ENCODE measurements at regions not wholly inside any gene's neighbourhood (a gene's known extent, or its start where the extent isn't known, plus 50 kb on each side); places are given as distances from the start of the nearest gene placed in this dataset.

GRCh38 chrX:39302838-39303237 lies 501.6 kb downstream of the MID1IP1 start:
- no peaks in the 10 kb centered on the region for H3K4me1 ChIP-seq (ENCODE audit: control insufficient read depth, insufficient read depth, low read length)
- no peaks in the 10 kb centered on the region for H3K36me3 ChIP-seq (ENCODE audit: control insufficient read depth in 2 of 2, insufficient read depth in 2 of 2, low read length in 2 of 2)
- no peak overlapping the region for H3K27ac ChIP-seq (ENCODE audit: low read length)
- H3K9me3 ChIP-seq (ENCODE audit: control insufficient read depth in 2 of 2, low read length in 2 of 2) = no peaks in the 10 kb centered on the region
- peaks cover 0 to 9% of the 10 kb centered on the region in 2 donors for H3K27me3 ChIP-seq (ENCODE audit: control insufficient read depth in 1 of 2, insufficient read depth in 2 of 2, low read length in 2 of 2)
- no peak overlapping the region for H3K4me3 ChIP-seq (ENCODE audit: low read length in 2 of 2)
- no peak overlapping the region for H3K9ac ChIP-seq (ENCODE audit: low read length in 2 of 2)

DNA sequence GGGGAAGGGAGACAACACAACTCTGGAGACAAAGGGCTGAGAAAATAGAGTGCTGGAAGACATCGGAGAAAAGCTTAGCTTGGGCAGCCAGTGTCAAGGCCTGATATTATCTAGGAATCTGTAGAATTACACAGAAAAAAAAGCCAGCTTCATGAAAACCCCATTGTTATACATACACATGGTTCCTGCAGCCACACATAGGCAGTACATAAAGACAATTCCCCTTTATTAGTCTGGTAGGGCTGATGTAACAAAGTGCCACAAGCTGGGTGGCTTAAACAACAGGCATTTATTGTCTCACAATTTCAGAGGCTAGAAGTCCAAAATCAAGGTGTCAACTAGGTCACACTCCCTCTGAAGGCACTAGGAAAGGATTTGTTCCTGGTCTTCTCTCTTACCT lies 503.5 kb downstream of the MID1IP1 start:
- Histone ChIP-seq H3K36me3 (ENCODE audit: control insufficient read depth in 2 of 2, insufficient read depth in 2 of 2, low read length in 2 of 2) (no peaks in the 10 kb centered on the region), H3K9ac (ENCODE audit: low read length in 2 of 2) (no peak overlapping the region), H3K4me3 (ENCODE audit: low read length in 2 of 2) (no peak overlapping the region), H3K27ac (ENCODE audit: low read length) (no peak overlapping the region), H3K9me3 (ENCODE audit: control insufficient read depth in 2 of 2, low read length in 2 of 2) (no peaks in the 10 kb centered on the region), H3K27me3 (ENCODE audit: control insufficient read depth in 1 of 2, insufficient read depth in 2 of 2, low read length in 2 of 2) (peaks cover 0 to 10% of the 10 kb centered on the region in 2 donors), H3K4me1 (ENCODE audit: control insufficient read depth, insufficient read depth, low read length) (no peaks in the 10 kb centered on the region)

GRCh38 chrX:39307488-39307887 lies 506.2 kb downstream of the MID1IP1 start:
- Histone ChIP-seq H3K27ac (ENCODE audit: low read length) (no peak overlapping the region), H3K9me3 (ENCODE audit: control insufficient read depth in 2 of 2, low read length in 2 of 2) (no peaks in the 10 kb centered on the region), H3K9ac (ENCODE audit: low read length in 2 of 2) (no peak overlapping the region), H3K4me1 (ENCODE audit: control insufficient read depth, insufficient read depth, low read length) (peaks cover 3% of the 10 kb centered on the region), H3K36me3 (ENCODE audit: control insufficient read depth in 2 of 2, insufficient read depth in 2 of 2, low read length in 2 of 2) (no peaks in the 10 kb centered on the region), H3K4me3 (ENCODE audit: low read length in 2 of 2) (no peak overlapping the region), H3K27me3 (ENCODE audit: control insufficient read depth in 1 of 2, insufficient read depth in 2 of 2, low read length in 2 of 2) (peaks cover 0 to 14% of the 10 kb centered on the region in 2 donors)

DNA sequence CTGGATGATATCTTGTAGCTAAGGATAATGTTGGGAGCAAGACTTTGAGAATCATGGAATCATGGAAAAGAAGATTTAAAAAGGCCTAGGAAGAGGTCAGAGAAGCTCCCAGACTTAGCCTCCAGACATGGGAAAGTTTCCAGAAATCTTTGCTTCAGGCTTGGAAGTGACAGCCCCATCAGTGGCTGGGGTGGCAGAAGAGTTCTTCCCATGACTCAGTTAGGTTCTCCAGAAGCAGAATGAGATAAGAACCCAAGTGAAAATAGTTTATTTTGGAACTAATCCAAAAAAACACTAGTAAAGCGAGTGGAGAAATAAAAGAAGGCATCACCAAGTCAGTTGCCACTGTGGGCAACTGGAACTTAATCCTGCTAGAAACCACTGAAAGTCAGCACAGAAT lies 506.9 kb downstream of the MID1IP1 start:
- Histone ChIP-seq H3K27ac (ENCODE audit: low read length) (no peak overlapping the region), H3K4me1 (ENCODE audit: control insufficient read depth, insufficient read depth, low read length) (peaks cover 3% of the 10 kb centered on the region), H3K4me3 (ENCODE audit: low read length in 2 of 2) (no peak overlapping the region), H3K27me3 (ENCODE audit: control insufficient read depth in 1 of 2, insufficient read depth in 2 of 2, low read length in 2 of 2) (peaks cover 0 to 16% of the 10 kb centered on the region in 2 donors), H3K9ac (ENCODE audit: low read length in 2 of 2) (no peak overlapping the region), H3K9me3 (ENCODE audit: control insufficient read depth in 2 of 2, low read length in 2 of 2) (no peaks in the 10 kb centered on the region), H3K36me3 (ENCODE audit: control insufficient read depth in 2 of 2, insufficient read depth in 2 of 2, low read length in 2 of 2) (no peaks in the 10 kb centered on the region)

DNA sequence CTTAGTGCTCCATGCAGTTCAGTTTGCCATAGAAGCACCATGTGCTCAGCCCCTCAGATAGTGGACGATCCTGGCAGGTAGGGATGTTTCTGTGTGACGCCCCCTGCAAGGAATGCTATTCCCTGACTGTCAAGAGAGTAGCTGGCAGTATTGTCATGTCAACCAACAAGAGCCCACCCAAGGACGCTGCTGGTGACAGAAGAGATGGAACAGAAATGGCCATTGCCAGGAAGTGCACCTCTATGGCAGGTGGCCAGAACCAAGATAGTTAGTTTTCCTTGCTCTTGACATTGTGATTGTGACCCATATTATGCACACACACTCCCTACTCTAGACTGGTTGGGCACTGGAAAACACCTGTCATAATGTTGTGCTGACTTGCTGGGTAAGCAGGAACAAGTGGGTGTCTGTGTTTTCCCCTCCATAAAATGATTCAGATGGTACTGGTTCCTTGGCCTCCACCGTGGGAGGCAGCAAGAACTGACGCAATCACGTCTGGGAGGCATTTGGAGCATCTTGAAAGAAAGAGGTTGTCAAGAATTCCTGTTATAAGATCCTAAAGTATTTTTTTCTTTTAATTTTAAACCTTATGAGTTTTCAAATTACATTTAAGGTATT lies 507.9 kb downstream of the MID1IP1 start:
- Histone ChIP-seq H3K4me1 (ENCODE audit: control insufficient read depth, insufficient read depth, low read length) (peaks cover 3% of the 10 kb centered on the region), H3K36me3 (ENCODE audit: control insufficient read depth in 2 of 2, insufficient read depth in 2 of 2, low read length in 2 of 2) (no peaks in the 10 kb centered on the region), H3K9me3 (ENCODE audit: control insufficient read depth in 2 of 2, low read length in 2 of 2) (no peaks in the 10 kb centered on the region), H3K27me3 (ENCODE audit: control insufficient read depth in 1 of 2, insufficient read depth in 2 of 2, low read length in 2 of 2) (peaks cover 0 to 17% of the 10 kb centered on the region in 2 donors), H3K27ac (ENCODE audit: low read length) (no peak overlapping the region), H3K4me3 (ENCODE audit: low read length in 2 of 2) (no peak overlapping the region), H3K9ac (ENCODE audit: low read length in 2 of 2) (no peak overlapping the region)

DNA sequence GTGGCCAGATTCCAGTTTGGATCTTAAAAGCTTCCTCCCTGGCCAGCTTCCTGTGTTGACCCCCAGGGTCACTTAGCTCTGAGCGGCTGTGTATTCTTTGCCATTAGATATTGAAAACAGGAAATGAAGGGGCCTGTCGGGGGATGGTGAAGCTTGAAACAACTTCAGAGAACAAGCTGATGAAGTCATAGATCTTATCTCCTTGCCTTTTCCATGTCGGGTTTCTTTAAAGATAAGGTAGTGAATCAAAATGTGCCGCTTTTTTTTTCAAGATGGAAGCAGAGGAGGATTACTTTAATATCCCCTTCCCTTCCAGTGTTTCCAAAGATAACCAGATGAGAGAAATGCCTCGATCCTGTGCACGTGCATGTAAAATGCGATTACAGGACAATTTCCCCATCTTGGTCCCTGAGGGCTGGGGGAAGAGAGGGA lies 508.5 kb downstream of the MID1IP1 start:
- Histone ChIP-seq H3K36me3 (ENCODE audit: control insufficient read depth in 2 of 2, insufficient read depth in 2 of 2, low read length in 2 of 2) (no peaks in the 10 kb centered on the region), H3K9me3 (ENCODE audit: control insufficient read depth in 2 of 2, low read length in 2 of 2) (no peaks in the 10 kb centered on the region), H3K4me1 (ENCODE audit: control insufficient read depth, insufficient read depth, low read length) (peaks cover 3% of the 10 kb centered on the region), H3K9ac (ENCODE audit: low read length in 2 of 2) (no peak overlapping the region), H3K4me3 (ENCODE audit: low read length in 2 of 2) (no peak overlapping the region), H3K27me3 (ENCODE audit: control insufficient read depth in 1 of 2, insufficient read depth in 2 of 2, low read length in 2 of 2) (peaks cover 0 to 17% of the 10 kb centered on the region in 2 donors), H3K27ac (ENCODE audit: low read length) (no peak overlapping the region)

- Histone ChIP-seq H3K27ac (ENCODE audit: low read length) (no peak overlapping the region), H3K9ac (ENCODE audit: low read length in 2 of 2) (no peak overlapping the region), H3K36me3 (ENCODE audit: control insufficient read depth in 2 of 2, insufficient read depth in 2 of 2, low read length in 2 of 2) (no peaks in the 10 kb centered on the region), H3K27me3 (ENCODE audit: control insufficient read depth in 1 of 2, insufficient read depth in 2 of 2, low read length in 2 of 2) (peaks cover 0 to 17% of the 10 kb centered on the region in 2 donors), H3K4me3 (ENCODE audit: low read length in 2 of 2) (no peak overlapping the region), H3K4me1 (ENCODE audit: control insufficient read depth, insufficient read depth, low read length) (peaks cover 3% of the 10 kb centered on the region), H3K9me3 (ENCODE audit: control insufficient read depth in 2 of 2, low read length in 2 of 2) (no peaks in the 10 kb centered on the region)
Observed at GRCh38 chrX:39310891-39311290, 509.6 kb downstream of the MID1IP1 start.

GRCh38 chrX:39311646-39312045 lies 510.4 kb downstream of the MID1IP1 start:
- Histone ChIP-seq H3K9me3 (ENCODE audit: control insufficient read depth in 2 of 2, low read length in 2 of 2) (no peaks in the 10 kb centered on the region), H3K36me3 (ENCODE audit: control insufficient read depth in 2 of 2, insufficient read depth in 2 of 2, low read length in 2 of 2) (no peaks in the 10 kb centered on the region), H3K27me3 (ENCODE audit: control insufficient read depth in 1 of 2, insufficient read depth in 2 of 2, low read length in 2 of 2) (peaks cover 0 to 17% of the 10 kb centered on the region in 2 donors), H3K4me1 (ENCODE audit: control insufficient read depth, insufficient read depth, low read length) (peaks cover 3% of the 10 kb centered on the region), H3K4me3 (ENCODE audit: low read length in 2 of 2) (no peak overlapping the region), H3K9ac (ENCODE audit: low read length in 2 of 2) (no peak overlapping the region), H3K27ac (ENCODE audit: low read length) (no peak overlapping the region)

- Histone ChIP-seq H3K9ac (ENCODE audit: low read length in 2 of 2) (no peak overlapping the region), H3K4me3 (ENCODE audit: low read length in 2 of 2) (no peak overlapping the region), H3K27me3 (ENCODE audit: control insufficient read depth in 1 of 2, insufficient read depth in 2 of 2, low read length in 2 of 2) (peaks cover 0 to 20% of the 10 kb centered on the region in 2 donors), H3K36me3 (ENCODE audit: control insufficient read depth in 2 of 2, insufficient read depth in 2 of 2, low read length in 2 of 2) (no peaks in the 10 kb centered on the region), H3K9me3 (ENCODE audit: control insufficient read depth in 2 of 2, low read length in 2 of 2) (no peaks in the 10 kb centered on the region), H3K27ac (ENCODE audit: low read length) (no peak overlapping the region), H3K4me1 (ENCODE audit: control insufficient read depth, insufficient read depth, low read length) (peaks cover 3% of the 10 kb centered on the region)
Observed at GRCh38 chrX:39313146-39313545, 511.9 kb downstream of the MID1IP1 start.

- Histone ChIP-seq H3K36me3 (ENCODE audit: control insufficient read depth in 2 of 2, insufficient read depth in 2 of 2, low read length in 2 of 2) (no peaks in the 10 kb centered on the region), H3K4me3 (ENCODE audit: low read length in 2 of 2) (no peak overlapping the region), H3K27me3 (ENCODE audit: control insufficient read depth in 1 of 2, insufficient read depth in 2 of 2, low read length in 2 of 2) (peaks cover 0 to 8% of the 10 kb centered on the region in 2 donors), H3K9ac (ENCODE audit: low read length in 2 of 2) (no peak overlapping the region), H3K27ac (ENCODE audit: low read length) (no peak overlapping the region), H3K4me1 (ENCODE audit: control insufficient read depth, insufficient read depth, low read length) (peaks cover 4% of the 10 kb centered on the region), H3K9me3 (ENCODE audit: control insufficient read depth in 2 of 2, low read length in 2 of 2) (peaks cover 0 to 3% of the 10 kb centered on the region in 2 donors)
Observed at GRCh38 chrX:39318506-39319343, 517.5 kb downstream of the MID1IP1 start.

DNA sequence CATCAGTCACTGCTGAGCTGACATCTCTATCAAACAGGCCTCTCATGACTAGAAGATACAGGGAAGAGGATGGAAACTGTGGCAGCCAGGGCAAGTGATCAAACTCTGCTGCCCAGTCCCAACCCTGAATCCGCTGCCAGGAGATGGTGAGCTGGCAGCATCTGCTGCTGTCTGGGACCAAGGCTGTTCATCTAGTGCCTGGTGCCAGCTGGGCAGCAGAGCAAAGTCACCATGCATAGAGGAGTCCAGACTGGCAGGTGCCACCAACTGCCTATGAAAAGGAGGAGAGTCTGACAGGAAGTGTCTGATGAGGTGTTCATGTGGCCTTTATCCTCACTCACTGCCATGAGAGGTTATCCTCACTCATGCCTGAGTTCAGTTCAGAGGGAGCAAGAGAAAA lies 518.9 kb downstream of the MID1IP1 start:
- H3K4me3 ChIP-seq (ENCODE audit: low read length in 2 of 2) = no peak overlapping the region
- peaks cover 0 to 8% of the 10 kb centered on the region in 2 donors for H3K27me3 ChIP-seq (ENCODE audit: control insufficient read depth in 1 of 2, insufficient read depth in 2 of 2, low read length in 2 of 2)
- H3K9ac ChIP-seq (ENCODE audit: low read length in 2 of 2) = no peak overlapping the region
- peaks cover 4% of the 10 kb centered on the region for H3K4me1 ChIP-seq (ENCODE audit: control insufficient read depth, insufficient read depth, low read length)
- no peaks in the 10 kb centered on the region for H3K36me3 ChIP-seq (ENCODE audit: control insufficient read depth in 2 of 2, insufficient read depth in 2 of 2, low read length in 2 of 2)
- no peak overlapping the region for H3K27ac ChIP-seq (ENCODE audit: low read length)
- peaks cover 0 to 3% of the 10 kb centered on the region in 2 donors for H3K9me3 ChIP-seq (ENCODE audit: control insufficient read depth in 2 of 2, low read length in 2 of 2)
